ENCODE measurements at regions not wholly inside any gene's neighbourhood (a gene's known extent, or its start where the extent isn't known, plus 50 kb on each side); places are given as distances from the start of the nearest gene placed in this dataset.

DNA sequence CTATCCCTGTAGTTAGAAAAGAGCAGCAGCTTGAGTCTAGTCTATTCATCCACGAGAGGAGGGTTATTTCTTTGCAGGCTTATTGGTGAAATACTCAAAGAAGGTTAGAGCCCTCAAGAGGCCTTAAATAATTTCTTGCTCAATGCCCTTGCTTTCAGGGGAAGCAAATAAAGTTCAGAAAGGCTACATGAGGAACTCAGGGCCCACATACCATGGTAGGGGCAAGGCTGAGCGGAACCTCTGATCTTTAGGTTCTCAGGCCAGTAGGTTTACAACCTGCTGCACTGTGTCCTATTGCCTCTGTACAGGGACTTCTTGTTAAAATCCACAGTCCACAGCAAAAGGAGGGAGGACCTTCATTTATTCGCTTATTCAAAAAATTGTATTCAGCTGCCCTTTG lies 101.7 kb downstream of the ADAMTS15 start:
- intact Hi-C loops (cut with DNase I; ENCODE audit: low total_unique reads) = no loop called here

GRCh38 chr11:130550984-130551383 lies 102.5 kb downstream of the ADAMTS15 start:
- H3K4me1 ChIP-seq = no peaks in the 10 kb centered on the region
- WGBS, 2 donors = 62 to 68% methylated on average over 4 of the region's 4 CpGs
- TF ChIP-seq, protein P1, sequence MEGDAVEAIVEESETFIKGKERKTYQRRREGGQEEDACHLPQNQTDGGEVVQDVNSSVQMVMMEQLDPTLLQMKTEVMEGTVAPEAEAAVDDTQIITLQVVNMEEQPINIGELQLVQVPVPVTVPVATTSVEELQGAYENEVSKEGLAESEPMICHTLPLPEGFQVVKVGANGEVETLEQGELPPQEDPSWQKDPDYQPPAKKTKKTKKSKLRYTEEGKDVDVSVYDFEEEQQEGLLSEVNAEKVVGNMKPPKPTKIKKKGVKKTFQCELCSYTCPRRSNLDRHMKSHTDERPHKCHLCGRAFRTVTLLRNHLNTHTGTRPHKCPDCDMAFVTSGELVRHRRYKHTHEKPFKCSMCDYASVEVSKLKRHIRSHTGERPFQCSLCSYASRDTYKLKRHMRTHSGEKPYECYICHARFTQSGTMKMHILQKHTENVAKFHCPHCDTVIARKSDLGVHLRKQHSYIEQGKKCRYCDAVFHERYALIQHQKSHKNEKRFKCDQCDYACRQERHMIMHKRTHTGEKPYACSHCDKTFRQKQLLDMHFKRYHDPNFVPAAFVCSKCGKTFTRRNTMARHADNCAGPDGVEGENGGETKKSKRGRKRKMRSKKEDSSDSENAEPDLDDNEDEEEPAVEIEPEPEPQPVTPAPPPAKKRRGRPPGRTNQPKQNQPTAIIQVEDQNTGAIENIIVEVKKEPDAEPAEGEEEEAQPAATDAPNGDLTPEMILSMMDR (IDR thresholded peaks at IDR 0.05) = no peak
- TF ChIP-seq POLR2A (IDR thresholded peaks at IDR 0.05) = no peak
- H3K27me3 ChIP-seq = no peaks in the 10 kb centered on the region
- no peak overlapping the region for H3K4me3 ChIP-seq
- intact Hi-C loops (cut with DNase I; ENCODE audit: low total_unique reads) = no loop called here
- H3K36me3 ChIP-seq (ENCODE audit: low read depth, missing control alignments) = no peaks in the 10 kb centered on the region
- DNase-seq = no peak
- H3K27ac ChIP-seq = no peak overlapping the region
- H3K9me3 ChIP-seq = no peaks in the 10 kb centered on the region

More for the DNA sequence above, 101.7 kb downstream of the ADAMTS15 start:
- no peak overlapping the region for H3K27ac ChIP-seq
- DNase-seq = no peak
- H3K4me3 ChIP-seq = no peak overlapping the region
- no peaks in the 10 kb centered on the region for H3K9me3 ChIP-seq
- no peaks in the 10 kb centered on the region for H3K27me3 ChIP-seq
- no peaks in the 10 kb centered on the region for H3K4me1 ChIP-seq
- TF ChIP-seq, protein P1 (IDR thresholded peaks at IDR 0.05) = no peak
- TF ChIP-seq POLR2A (IDR thresholded peaks at IDR 0.05) = no peak
- no peaks in the 10 kb centered on the region for H3K36me3 ChIP-seq (ENCODE audit: low read depth, missing control alignments)
- 93 to 94% methylated on average over 3 of the region's 3 CpGs for WGBS, 2 donors

- TF ChIP-seq POLR2A (IDR thresholded peaks at IDR 0.05) = no peak
- TF ChIP-seq, protein P1 (IDR thresholded peaks at IDR 0.05) = no peak
- intact Hi-C loops (cut with DNase I; ENCODE audit: low total_unique reads) = no loop called here
- Histone ChIP-seq H3K36me3 (ENCODE audit: low read depth, missing control alignments) (no peaks in the 10 kb centered on the region), H3K4me1 (no peaks in the 10 kb centered on the region), H3K9me3 (no peaks in the 10 kb centered on the region), H3K4me3 (no peak overlapping the region), H3K27me3 (no peaks in the 10 kb centered on the region), H3K27ac (no peak overlapping the region)
- WGBS, 2 donors = 66 to 77% methylated on average over 5 of the region's 5 CpGs
- no peak for DNase-seq
These were observed 102.9 kb downstream of the ADAMTS15 start for GRCh38 chr11:130551388-130551787.

- H3K4me3 ChIP-seq = no peak overlapping the region
- no peaks in the 10 kb centered on the region for H3K4me1 ChIP-seq
- 92 to 95% methylated on average over 1 of the region's 1 CpG for WGBS, 2 donors
- DNase-seq = no peak
- H3K27me3 ChIP-seq = no peaks in the 10 kb centered on the region
- no peaks in the 10 kb centered on the region for H3K9me3 ChIP-seq
- intact Hi-C loops (cut with DNase I; ENCODE audit: low total_unique reads) = no loop called here
- H3K36me3 ChIP-seq (ENCODE audit: low read depth, missing control alignments) = no peaks in the 10 kb centered on the region
- no peak for TF ChIP-seq POLR2A (IDR thresholded peaks at IDR 0.05)
- TF ChIP-seq, protein P1 (IDR thresholded peaks at IDR 0.05) = no peak
- H3K27ac ChIP-seq = no peak overlapping the region
These were observed 104.9 kb downstream of the ADAMTS15 start for GRCh38 chr11:130553306-130553705.

DNA sequence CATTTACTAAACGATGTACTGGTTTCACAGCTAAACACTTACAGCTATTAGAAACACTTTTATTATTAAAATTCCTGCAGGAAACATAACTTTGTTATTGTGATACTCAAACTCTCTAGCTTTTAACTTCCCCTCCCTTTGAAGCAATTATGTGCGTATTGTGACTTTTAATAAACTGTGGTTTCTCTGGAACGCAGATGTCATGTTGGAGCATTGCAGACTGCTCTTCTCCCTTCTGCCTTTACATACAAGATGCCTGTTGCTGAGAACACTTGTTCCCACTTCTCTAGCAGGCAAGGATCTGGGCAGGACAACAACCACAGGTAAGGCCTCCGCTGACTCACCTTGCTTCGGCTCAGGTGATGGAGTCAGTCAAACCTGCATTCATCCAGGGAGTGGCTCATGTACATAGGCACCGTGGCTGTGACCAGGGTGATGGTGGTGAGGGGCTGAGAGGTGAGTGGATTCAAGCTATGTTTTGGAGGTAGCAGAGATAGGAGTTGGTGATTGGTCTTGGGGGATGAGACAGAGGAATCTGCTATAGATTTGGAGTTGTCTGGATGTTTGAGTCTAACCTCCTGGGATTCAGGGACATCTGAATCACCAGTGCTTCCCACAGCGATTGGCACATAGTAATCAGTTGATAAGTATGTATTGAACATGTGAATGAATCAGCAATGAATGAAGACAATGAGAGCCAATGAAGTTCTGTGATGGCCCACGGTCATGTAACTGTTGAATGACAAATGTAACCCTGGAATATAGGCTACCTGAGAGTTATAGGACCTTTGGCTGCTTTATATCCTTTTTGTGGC lies 106.0 kb downstream of the ADAMTS15 start:
- DNase-seq = no peak
- TF ChIP-seq POLR2A (IDR thresholded peaks at IDR 0.05) = no peak
- TF ChIP-seq, protein P1 (IDR thresholded peaks at IDR 0.05) = no peak
- no peak overlapping the region for H3K4me3 ChIP-seq
- intact Hi-C loops (cut with DNase I; ENCODE audit: low total_unique reads) = no loop called here
- no peaks in the 10 kb centered on the region for H3K27me3 ChIP-seq
- 90% methylated on average over 8 of the region's 8 CpGs for WGBS, 2 donors
- H3K9me3 ChIP-seq = no peaks in the 10 kb centered on the region
- no peak overlapping the region for H3K27ac ChIP-seq
- no peaks in the 10 kb centered on the region for H3K36me3 ChIP-seq (ENCODE audit: low read depth, missing control alignments)
- H3K4me1 ChIP-seq = no peaks in the 10 kb centered on the region
